CD14-positive monocyte (primary cell): ENCODE measurements at regions not wholly inside any gene's neighbourhood (a gene's known extent, or its start where the extent isn't known, plus 50 kb on each side); places are given as distances from the start of the nearest gene placed in this dataset.

Source experiments
- DNase-seq, 3 donors: peaks; one replicate each; pipeline ENCODE4 v3.0.0-alpha.2; 2011 to 2022
- H2AFZ ChIP-seq: 2 replicates; pipeline ENCODE4 v1.6.0; 2012; ENCODE audit warnings: mild to moderate bottlenecking, low read depth, low read length, inconsistent platforms; ENCODE audit not compliant: insufficient read depth, poor library complexity, severe bottlenecking
- H3K27ac ChIP-seq, 2 donors: 1 replicate in 1 of 2; 2 replicates in 1 of 2; pipeline ENCODE4 v1.5.1; 2012 to 2013; ENCODE audit warnings: low read length in 2 of 2, control low read depth in 1 of 2, inconsistent platforms in 1 of 2, low read depth in 1 of 2, mild to moderate bottlenecking in 1 of 2
- H3K27me3 ChIP-seq, 2 donors: one replicate each; pipeline versions ENCODE4 v1.6.0 to v1.6.1; 2011 to 2013; ENCODE audit warnings: low read length in 2 of 2; ENCODE audit not compliant: control insufficient read depth in 2 of 2, insufficient read depth in 2 of 2
- H3K36me3 ChIP-seq, 2 donors: replicated peaks in 1 of 2; 1 replicate in 1 of 2; 2 replicates in 1 of 2; pipeline versions ENCODE4 v1.5.1 to v1.6.1; 2012 to 2013; ENCODE audit warnings: low read length in 2 of 2, control low read depth in 1 of 2, inconsistent platforms in 1 of 2, mild to moderate bottlenecking in 1 of 2; ENCODE audit not compliant: insufficient read depth in 2 of 2, control insufficient read depth in 1 of 2
- H3K4me1 ChIP-seq, 2 donors: 1 replicate in 1 of 2; 2 replicates in 1 of 2; pipeline versions ENCODE4 v1.5.1 to v1.6.1; 2012 to 2013; ENCODE audit warnings: low read length in 2 of 2, control low read depth in 1 of 2, inconsistent platforms in 1 of 2, mild to moderate bottlenecking in 1 of 2, moderate library complexity in 1 of 2; ENCODE audit not compliant: insufficient read depth in 2 of 2, control insufficient read depth in 1 of 2
- H3K4me2 ChIP-seq: replicated peaks from 2 replicates; pipeline ENCODE3; 2012; ENCODE audit warnings: low read length, moderate library complexity, mild to moderate bottlenecking; ENCODE audit not compliant: poor library complexity, severe bottlenecking; ENCODE audit errors: extremely low read depth
- H3K4me3 ChIP-seq, 3 experiments: fragments of 200-600 bp in 1 of 3; sonication (generic) in 1 of 3; replicated peaks in 1 of 3; 1 replicate in 2 of 3; 2 replicates in 1 of 3; pipeline ENCODE4 v1.5.1; 2011 to 2013; ENCODE audit warnings: low read length in 3 of 3, mild to moderate bottlenecking in 3 of 3, control low read depth in 2 of 3, low read depth in 2 of 3, inconsistent platforms in 1 of 3, moderate library complexity in 1 of 3
- H3K79me2 ChIP-seq: 2 replicates; pipeline ENCODE4 v1.6.0; 2012; ENCODE audit warnings: mild to moderate bottlenecking, control low read depth, inconsistent platforms, low read length, moderate library complexity; ENCODE audit not compliant: insufficient read depth
- H3K9ac ChIP-seq: 2 replicates; pipeline ENCODE4 v1.6.0; 2017; ENCODE audit warnings: low read length, mild to moderate bottlenecking; ENCODE audit not compliant: insufficient read depth, poor library complexity, severe bottlenecking
- H3K9me3 ChIP-seq, 2 donors: replicated peaks in 1 of 2; 1 replicate in 1 of 2; 2 replicates in 1 of 2; pipeline versions ENCODE4 v1.5.1 to v1.6.1; 2012 to 2013; ENCODE audit warnings: low read length in 2 of 2, control low read depth in 1 of 2; ENCODE audit not compliant: control insufficient read depth in 1 of 2, insufficient read depth in 1 of 2
- H4K20me1 ChIP-seq: 2 replicates; pipeline ENCODE4 v1.6.0; 2012; ENCODE audit warnings: mild to moderate bottlenecking, low read length, control low read depth, moderate library complexity; ENCODE audit not compliant: insufficient read depth
- H3K27ac Mint-ChIP-seq, 7 donors: one replicate each; pipeline ENCODE4 v1.8.0; 2020; ENCODE audit warnings: mild to moderate bottlenecking in 7 of 7, mixed read lengths in 7 of 7, moderate library complexity in 6 of 7, inconsistent platforms in 2 of 7
- H3K27me3 Mint-ChIP-seq, 3 donors: one replicate each; pipeline ENCODE4 v1.8.0; 2021 to 2022; ENCODE audit warnings: low read depth in 3 of 3, mild to moderate bottlenecking in 3 of 3, mixed read lengths in 3 of 3, moderate library complexity in 3 of 3, inconsistent platforms in 1 of 3
- H3K36me3 Mint-ChIP-seq, 2 donors: one replicate each; pipeline ENCODE4 v1.8.0; 2020; ENCODE audit warnings: mixed read lengths in 2 of 2, inconsistent platforms in 1 of 2, mild to moderate bottlenecking in 1 of 2
- H3K4me1 Mint-ChIP-seq: one replicate; pipeline ENCODE4 v1.8.0; 2020; ENCODE audit warnings: mild to moderate bottlenecking, mixed read lengths
- H3K4me3 Mint-ChIP-seq, 2 donors: one replicate each; pipeline ENCODE4 v1.8.0; 2020; ENCODE audit warnings: mild to moderate bottlenecking in 2 of 2, mixed read lengths in 2 of 2, moderate library complexity in 1 of 2
- H3K9me3 Mint-ChIP-seq, 7 donors: one replicate each; pipeline ENCODE4 v1.8.0; 2020 to 2022; ENCODE audit warnings: mixed read lengths in 7 of 7, mild to moderate bottlenecking in 6 of 7, moderate library complexity in 6 of 7, inconsistent platforms in 2 of 7
- WGBS: methylation state at CpG from one replicate; pipeline ENCODE4 v1.1.5; 2013; ENCODE audit warnings: missing lambda C conversion rate; ENCODE audit not compliant: insufficient coverage; 5-methylcytosine and 5-hydroxymethylcytosine counted together
- intact Hi-C, 2 donors: fragments of 100-400 bp; cut with micrococcal nuclease; formaldehyde crosslinking; loops; one replicate each; pipeline versions ENCODE4 v1.15.0 to v1.15.1; 2023
- TF ChIP-seq, protein P1 (sequence below): fragments of 200-600 bp; IDR thresholded peaks from one replicate; pipeline ENCODE4 v1.8.0; 2022; ENCODE audit warnings: antibody characterized with exemption, mild to moderate bottlenecking

- Mint-ChIP-seq H3K4me3 (no peak overlapping the region), H3K27ac (peak overlapping the region in 1 of 7 donors; percentile 84), H3K27me3 (peaks cover 4 to 10% (median 4%) of the 10 kb centered on the region in 3 donors), H3K4me1 (no peaks in the 10 kb centered on the region), H3K36me3 (no peaks in the 10 kb centered on the region), H3K9me3 (peaks cover 0 to 7% (median 2%) of the 10 kb centered on the region in 7 donors)
- Histone ChIP-seq H3K9me3 (no peaks in the 10 kb centered on the region), H3K4me2 (no peak overlapping the region), H3K79me2 (no peaks in the 10 kb centered on the region), H3K36me3 (no peaks in the 10 kb centered on the region), H3K9ac (no peak overlapping the region), H3K27me3 (no peaks in the 10 kb centered on the region), H4K20me1 (no peaks in the 10 kb centered on the region), H3K4me1 (no peaks in the 10 kb centered on the region), H3K27ac (no peak overlapping the region), H2AFZ (no peak overlapping the region), H3K4me3 (no peak overlapping the region)
- DNase-seq, result no peak
- intact Hi-C loops, result no loop called here
- 74% methylated on average over 8 of the region's 8 CpGs for WGBS
- TF ChIP-seq, protein P1, sequence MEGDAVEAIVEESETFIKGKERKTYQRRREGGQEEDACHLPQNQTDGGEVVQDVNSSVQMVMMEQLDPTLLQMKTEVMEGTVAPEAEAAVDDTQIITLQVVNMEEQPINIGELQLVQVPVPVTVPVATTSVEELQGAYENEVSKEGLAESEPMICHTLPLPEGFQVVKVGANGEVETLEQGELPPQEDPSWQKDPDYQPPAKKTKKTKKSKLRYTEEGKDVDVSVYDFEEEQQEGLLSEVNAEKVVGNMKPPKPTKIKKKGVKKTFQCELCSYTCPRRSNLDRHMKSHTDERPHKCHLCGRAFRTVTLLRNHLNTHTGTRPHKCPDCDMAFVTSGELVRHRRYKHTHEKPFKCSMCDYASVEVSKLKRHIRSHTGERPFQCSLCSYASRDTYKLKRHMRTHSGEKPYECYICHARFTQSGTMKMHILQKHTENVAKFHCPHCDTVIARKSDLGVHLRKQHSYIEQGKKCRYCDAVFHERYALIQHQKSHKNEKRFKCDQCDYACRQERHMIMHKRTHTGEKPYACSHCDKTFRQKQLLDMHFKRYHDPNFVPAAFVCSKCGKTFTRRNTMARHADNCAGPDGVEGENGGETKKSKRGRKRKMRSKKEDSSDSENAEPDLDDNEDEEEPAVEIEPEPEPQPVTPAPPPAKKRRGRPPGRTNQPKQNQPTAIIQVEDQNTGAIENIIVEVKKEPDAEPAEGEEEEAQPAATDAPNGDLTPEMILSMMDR, result no peak
Measured at GRCh38 chr16:86704516-86704915, 126.2 kb downstream of the FOXL1 start.

GRCh38 chr16:86706726-86707125 is 128.4 kb downstream of the FOXL1 start:
- intact Hi-C loops, result no loop called here

More at GRCh38 chr16:86706726-86707125, 128.4 kb downstream of the FOXL1 start:
- Histone ChIP-seq H3K36me3 (no peaks in the 10 kb centered on the region), H3K27me3 (no peaks in the 10 kb centered on the region), H4K20me1 (no peaks in the 10 kb centered on the region), H2AFZ (no peak overlapping the region), H3K79me2 (no peaks in the 10 kb centered on the region), H3K4me2 (no peak overlapping the region), H3K9me3 (no peaks in the 10 kb centered on the region), H3K9ac (no peak overlapping the region), H3K27ac (no peak overlapping the region), H3K4me3 (no peak overlapping the region), H3K4me1 (no peaks in the 10 kb centered on the region)
- Mint-ChIP-seq H3K4me3 (no peak overlapping the region), H3K36me3 (no peaks in the 10 kb centered on the region), H3K4me1 (no peaks in the 10 kb centered on the region), H3K9me3 (peaks cover 0 to 7% (median 3%) of the 10 kb centered on the region in 7 donors), H3K27ac (no peak overlapping the region), H3K27me3 (peaks cover 4 to 10% (median 4%) of the 10 kb centered on the region in 3 donors)
- TF ChIP-seq, protein P1, result no peak
- WGBS, result 94% methylated on average over 6 of the region's 7 CpGs
- no peak for DNase-seq
